ENCODE measurements at regions not wholly inside any gene's neighbourhood (a gene's known extent, or its start where the extent isn't known, plus 50 kb on each side); places are given as distances from the start of the nearest gene placed in this dataset.

DNA sequence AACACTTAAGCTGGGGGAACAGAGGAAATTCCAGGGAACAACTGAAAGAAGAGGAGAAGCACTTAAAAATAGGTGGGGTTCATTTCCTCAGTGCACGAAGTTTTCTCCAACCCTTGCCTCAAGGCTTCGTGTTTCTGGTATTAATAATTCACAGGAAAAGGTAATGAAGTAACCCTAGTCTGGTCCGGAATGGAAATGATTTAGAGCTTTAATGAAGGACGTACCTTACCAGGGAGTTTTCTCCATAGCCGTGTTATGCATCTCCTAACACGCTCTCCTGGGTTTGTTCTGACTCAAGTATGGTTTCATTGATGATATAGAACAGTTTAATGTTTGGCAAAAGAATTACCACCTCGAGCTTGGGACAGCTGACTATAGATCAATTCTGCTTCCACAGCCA, 214.2 kb downstream of the MTX2 start:
- peaks cover 3% of the 10 kb centered on the region for H3K27me3 ChIP-seq (ENCODE audit: control insufficient read depth, insufficient read depth, low read length)
- H3K36me3 ChIP-seq (ENCODE audit: control insufficient read depth, insufficient read depth, low read length): no peaks in the 10 kb centered on the region
- TF ChIP-seq, protein P1, sequence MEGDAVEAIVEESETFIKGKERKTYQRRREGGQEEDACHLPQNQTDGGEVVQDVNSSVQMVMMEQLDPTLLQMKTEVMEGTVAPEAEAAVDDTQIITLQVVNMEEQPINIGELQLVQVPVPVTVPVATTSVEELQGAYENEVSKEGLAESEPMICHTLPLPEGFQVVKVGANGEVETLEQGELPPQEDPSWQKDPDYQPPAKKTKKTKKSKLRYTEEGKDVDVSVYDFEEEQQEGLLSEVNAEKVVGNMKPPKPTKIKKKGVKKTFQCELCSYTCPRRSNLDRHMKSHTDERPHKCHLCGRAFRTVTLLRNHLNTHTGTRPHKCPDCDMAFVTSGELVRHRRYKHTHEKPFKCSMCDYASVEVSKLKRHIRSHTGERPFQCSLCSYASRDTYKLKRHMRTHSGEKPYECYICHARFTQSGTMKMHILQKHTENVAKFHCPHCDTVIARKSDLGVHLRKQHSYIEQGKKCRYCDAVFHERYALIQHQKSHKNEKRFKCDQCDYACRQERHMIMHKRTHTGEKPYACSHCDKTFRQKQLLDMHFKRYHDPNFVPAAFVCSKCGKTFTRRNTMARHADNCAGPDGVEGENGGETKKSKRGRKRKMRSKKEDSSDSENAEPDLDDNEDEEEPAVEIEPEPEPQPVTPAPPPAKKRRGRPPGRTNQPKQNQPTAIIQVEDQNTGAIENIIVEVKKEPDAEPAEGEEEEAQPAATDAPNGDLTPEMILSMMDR (IDR thresholded peaks at IDR 0.05; ENCODE audit: insufficient read depth, low read depth, low read length): no peak
- POLR2A ChIA-PET: no interaction called here
- CTCF ChIA-PET: no interaction called here
- H3K4me3 ChIP-seq (ENCODE audit: low read depth, low read length): no peak overlapping the region
- no peak for DNase-seq (ENCODE audit: low read depth)

DNA sequence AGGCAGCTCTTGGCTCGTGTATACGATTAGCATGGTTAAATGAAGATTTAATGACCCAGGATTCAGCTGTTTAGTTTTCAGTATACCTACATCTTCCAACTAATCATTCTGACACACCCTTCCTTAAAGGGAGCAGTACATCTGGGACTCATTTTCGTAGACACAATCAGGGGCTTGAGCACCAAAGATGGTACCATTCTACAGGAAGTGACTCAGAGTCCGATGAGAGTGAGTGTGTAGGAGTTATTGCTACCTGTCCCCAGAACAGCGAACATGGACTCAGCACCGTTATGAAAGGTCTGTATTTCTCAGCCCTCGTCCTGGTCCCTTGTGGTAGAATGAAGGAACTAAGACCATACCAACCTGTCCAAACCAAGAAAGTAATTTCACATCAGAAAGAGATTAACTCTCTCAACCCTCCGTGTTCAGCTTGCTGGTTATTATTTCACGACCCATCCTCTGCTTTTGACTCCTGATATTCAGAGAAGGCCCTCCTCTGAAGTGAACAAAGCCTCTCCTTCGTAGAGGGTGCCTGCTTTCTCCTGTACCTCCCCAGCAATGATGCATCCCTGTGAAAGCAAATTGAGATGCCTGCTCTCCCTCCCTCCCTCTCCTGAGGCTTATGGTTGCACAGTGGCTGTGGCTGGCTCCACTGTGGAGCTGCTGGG, 214.8 kb downstream of the MTX2 start:
- ChIA-PET POLR2A (no interaction called here), CTCF (no interaction called here)
- Histone ChIP-seq H3K36me3 (ENCODE audit: control insufficient read depth, insufficient read depth, low read length) (no peaks in the 10 kb centered on the region), H3K4me3 (ENCODE audit: low read depth, low read length) (no peak overlapping the region), H3K27me3 (ENCODE audit: control insufficient read depth, insufficient read depth, low read length) (peaks cover 3% of the 10 kb centered on the region)
- TF ChIP-seq, protein P1 (IDR thresholded peaks at IDR 0.05; ENCODE audit: insufficient read depth, low read depth, low read length): no peak
- no peak for DNase-seq (ENCODE audit: low read depth)

DNA sequence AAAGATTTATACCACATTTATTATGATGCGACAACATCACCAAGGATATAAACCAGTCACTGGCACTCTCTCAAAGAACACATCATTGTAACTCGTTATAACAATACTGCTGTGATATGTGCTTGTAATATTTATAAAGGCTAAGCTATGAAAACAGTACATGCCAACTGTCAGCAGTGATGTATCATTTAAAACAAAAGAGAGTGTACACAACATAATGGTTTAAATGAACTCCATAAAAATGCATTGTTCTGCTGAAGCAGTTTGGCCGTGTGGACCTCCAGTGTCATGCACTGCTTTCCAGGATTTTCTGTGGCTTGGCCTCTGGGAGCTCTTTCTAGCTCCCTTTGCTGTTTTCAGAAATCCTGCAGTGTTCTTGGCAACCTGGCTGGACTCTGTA, 215.6 kb downstream of the MTX2 start:
- CTCF ChIA-PET: no interaction called here
- Histone ChIP-seq H3K27me3 (ENCODE audit: control insufficient read depth, insufficient read depth, low read length) (peaks cover 3% of the 10 kb centered on the region), H3K36me3 (ENCODE audit: control insufficient read depth, insufficient read depth, low read length) (no peaks in the 10 kb centered on the region), H3K4me3 (ENCODE audit: low read depth, low read length) (no peak overlapping the region)
- TF ChIP-seq, protein P1 (IDR thresholded peaks at IDR 0.05; ENCODE audit: insufficient read depth, low read depth, low read length): no peak
- POLR2A ChIA-PET: no interaction called here
- no peak for DNase-seq (ENCODE audit: low read depth)

GRCh38 chr2:176488431-176488830, 219.2 kb downstream of the MTX2 start:
- H3K27me3 ChIP-seq (ENCODE audit: control insufficient read depth, insufficient read depth, low read length): peaks cover 3% of the 10 kb centered on the region
- ChIA-PET CTCF (interaction anchor here (0.8 kb wide), 1 partner anchor 66 kb away, joined by 4 read pairs; no protein-coding TSS in a partner anchor), POLR2A (no interaction called here)
- H3K4me3 ChIP-seq (ENCODE audit: low read depth, low read length): no peak overlapping the region
- H3K36me3 ChIP-seq (ENCODE audit: control insufficient read depth, insufficient read depth, low read length): no peaks in the 10 kb centered on the region
- TF ChIP-seq, protein P1 (IDR thresholded peaks at IDR 0.05; ENCODE audit: insufficient read depth, low read depth, low read length): no peak
- DNase-seq (ENCODE audit: low read depth): no peak

DNA sequence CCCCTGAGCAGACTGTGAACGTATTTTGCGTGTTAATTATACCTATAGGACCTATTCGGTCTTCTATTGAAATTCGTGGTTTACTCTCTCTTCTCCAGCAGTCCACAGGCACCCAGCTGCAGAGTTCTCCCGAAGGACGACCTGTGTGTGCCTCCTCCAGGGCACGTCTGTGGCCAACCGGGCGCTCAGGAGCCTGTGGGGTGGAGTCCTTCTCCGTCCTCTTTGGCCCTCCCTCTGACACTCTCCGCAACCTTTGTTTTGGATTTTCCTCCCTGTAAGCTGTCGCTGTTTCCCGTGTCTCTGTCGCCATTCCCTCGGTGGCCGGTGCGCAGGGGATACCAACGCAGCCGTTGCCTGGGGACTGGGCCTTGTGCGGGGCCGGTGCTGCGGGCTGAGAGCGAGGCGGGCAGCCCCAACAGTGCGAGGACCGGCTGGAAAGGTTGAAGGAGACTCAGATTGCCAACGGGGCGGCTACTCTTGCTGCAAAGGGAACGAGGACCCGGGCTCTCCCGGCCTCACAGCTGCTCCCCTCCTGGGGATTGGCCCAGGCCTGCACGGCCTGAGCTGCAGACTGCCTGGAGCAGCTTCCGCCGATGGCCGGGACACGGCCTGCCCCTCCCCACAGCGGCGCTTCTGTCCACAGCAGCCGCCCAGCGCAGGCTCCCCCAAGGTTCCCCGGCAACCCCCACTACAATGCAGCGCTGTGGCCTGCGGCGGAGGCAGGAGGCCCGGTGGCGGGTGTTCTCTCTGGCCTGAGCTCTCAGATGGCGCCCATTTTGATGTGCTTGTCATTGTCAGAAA, 221.0 kb downstream of the MTX2 start:
- no peaks in the 10 kb centered on the region for H3K36me3 ChIP-seq (ENCODE audit: control insufficient read depth, insufficient read depth, low read length)
- CTCF ChIA-PET: interaction anchor here (0.6 to 1.9 kb wide), 4 partner anchors 9 to 177 kb away, joined by 3 to 6 read pairs (median 3); no protein-coding TSS in a partner anchor
- POLR2A ChIA-PET: no interaction called here
- no peak overlapping the region for H3K4me3 ChIP-seq (ENCODE audit: low read depth, low read length)
- DNase-seq (ENCODE audit: low read depth): no peak
- H3K27me3 ChIP-seq (ENCODE audit: control insufficient read depth, insufficient read depth, low read length): peaks cover 5% of the 10 kb centered on the region
- TF ChIP-seq, protein P1 (IDR thresholded peaks at IDR 0.05; ENCODE audit: insufficient read depth, low read depth, low read length): no peak
